H1 (cell line): ENCODE measurements at regions not wholly inside any gene's neighbourhood (a gene's known extent, or its start where the extent isn't known, plus 50 kb on each side); places are given as distances from the start of the nearest gene placed in this dataset.

ENCODE experiments used
- CTCF ChIA-PET: fragments of 300-600 bp; sonication (Branson Sonifier 250); formaldehyde crosslinking; loops from one replicate; lab custom pipeline; 2021; ENCODE audit not compliant: partially characterized antibody; lab: Charles Lee
- POLR2A ChIA-PET: fragments of 300-600 bp; sonication (Branson Sonifier 250); formaldehyde crosslinking; loops from one replicate; lab custom pipeline; 2021; ENCODE audit warnings: inconsistent platforms; ENCODE audit not compliant: partially characterized antibody; lab: Charles Lee
- DNase-seq, 2 experiments: peaks; one replicate each; pipeline versions ENCODE4 v3.0.0 to v3.0.0-alpha.2; 2010 to 2022; ENCODE audit warnings: low spot score in 2 of 2, low read depth in 1 of 2, mixed read lengths in 1 of 2
- FAIRE-seq: peaks from 2 replicates; lab custom pipeline; 2011; peaks lifted over from hg19 to GRCh38; lab: Jason Lieb, UNC
- H2AFZ ChIP-seq: 2 replicates; pipeline ENCODE4 v1.8.1; 2012; ENCODE audit warnings: low read length, inconsistent platforms
- H2AK5ac ChIP-seq: 2 replicates; pipeline ENCODE4 v1.6.1; 2013; ENCODE audit warnings: low read depth, low read length
- H2BK120ac ChIP-seq: replicated peaks from 2 replicates; pipeline ENCODE3; 2013; ENCODE audit warnings: low read depth, low read length, inconsistent platforms
- H2BK12ac ChIP-seq: 2 replicates; pipeline ENCODE4 v1.6.1; 2013; ENCODE audit warnings: low read depth, low read length
- H2BK15ac ChIP-seq: 2 replicates; pipeline ENCODE4 v1.6.1; 2013; ENCODE audit warnings: low read length
- H2BK20ac ChIP-seq: 2 replicates; pipeline ENCODE4 v1.6.1; 2013; ENCODE audit warnings: low read length
- H2BK5ac ChIP-seq: 2 replicates; pipeline ENCODE4 v1.6.1; 2013; ENCODE audit warnings: low read depth, low read length
- H3K14ac ChIP-seq: 2 replicates; pipeline ENCODE4 v1.6.1; 2013; ENCODE audit warnings: inconsistent platforms; ENCODE audit not compliant: insufficient read length
- H3K18ac ChIP-seq: 2 replicates; pipeline ENCODE4 v1.6.1; 2013; ENCODE audit warnings: low read length; ENCODE audit errors: extremely low read depth
- H3K23ac ChIP-seq: 2 replicates; pipeline ENCODE4 v1.6.1; 2013; ENCODE audit warnings: inconsistent platforms; ENCODE audit not compliant: insufficient read length
- H3K23me2 ChIP-seq: 2 replicates; pipeline ENCODE4 v1.6.1; 2013; ENCODE audit warnings: low read depth, low read length
- H3K27ac ChIP-seq: 2 replicates; pipeline ENCODE4 v1.6.1; 2011; ENCODE audit warnings: low read depth, low read length, inconsistent platforms
- H3K27me3 ChIP-seq, 4 experiments: replicated peaks in 1 of 4; 1 replicate in 1 of 4; 2 replicates in 3 of 4; pipeline versions ENCODE4 v1.6.1 to v1.8.1; 2011 to 2013; ENCODE audit warnings: low read length in 3 of 4, mild to moderate bottlenecking in 3 of 4, inconsistent platforms in 2 of 4, mixed read lengths in 2 of 4, moderate library complexity in 1 of 4; ENCODE audit not compliant: control insufficient read depth in 3 of 4, insufficient read depth in 3 of 4; ENCODE audit errors: extremely low read depth in 1 of 4
- H3K36me3 ChIP-seq, 4 experiments: 2 replicates each; pipeline versions ENCODE4 v1.6.1 to v1.8.1; 2011 to 2013; ENCODE audit warnings: mild to moderate bottlenecking in 4 of 4, low read length in 3 of 4, moderate library complexity in 2 of 4, control low read depth in 1 of 4, inconsistent platforms in 1 of 4; ENCODE audit not compliant: insufficient read depth in 4 of 4, control insufficient read depth in 2 of 4
- H3K4ac ChIP-seq: replicated peaks from 2 replicates; pipeline ENCODE3; 2013; ENCODE audit warnings: low read length, low read depth, mixed read lengths, inconsistent platforms; ENCODE audit not compliant: insufficient read length
- H3K4me1 ChIP-seq, 4 experiments: replicated peaks in 1 of 4; 1 replicate in 1 of 4; 2 replicates in 3 of 4; pipeline versions ENCODE4 v1.6.1 to v1.8.1; 2011 to 2013; ENCODE audit warnings: low read length in 3 of 4, inconsistent platforms in 2 of 4, mixed read lengths in 1 of 4; ENCODE audit not compliant: insufficient read depth in 4 of 4, control insufficient read depth in 3 of 4
- H3K4me2 ChIP-seq, 2 experiments: 2 replicates each; pipeline versions ENCODE4 v1.6.1 to v1.8.1; 2011 to 2013; ENCODE audit warnings: low read depth in 2 of 2, low read length in 2 of 2, control low read depth in 1 of 2, inconsistent platforms in 1 of 2, mild to moderate bottlenecking in 1 of 2; ENCODE audit not compliant: insufficient read depth in 1 of 2
- H3K4me3 ChIP-seq, 4 experiments: fragments of 200-600, 300-600 bp in 1 of 4; sonication (generic), shearing (Covaris generic), sonication (Bioruptor Twin) in 1 of 4; 2 replicates each; pipeline versions ENCODE4 v1.5.1 to v1.8.1; 2011 to 2016; ENCODE audit warnings: low read length in 4 of 4, low read depth in 3 of 4, control low read depth in 2 of 4, inconsistent platforms in 2 of 4, mild to moderate bottlenecking in 2 of 4, mixed read lengths in 1 of 4, moderate library complexity in 1 of 4; ENCODE audit not compliant: insufficient read depth in 2 of 4; ENCODE audit errors: extremely low read depth in 1 of 4
- H3K56ac ChIP-seq: replicated peaks from 2 replicates; pipeline ENCODE3; 2013; ENCODE audit warnings: low read depth, mild to moderate bottlenecking, mixed read lengths, low read length, inconsistent platforms; ENCODE audit not compliant: insufficient read length
- H3K79me1 ChIP-seq: 2 replicates; pipeline ENCODE4 v1.6.1; 2013; ENCODE audit warnings: low read depth, low read length, control low read depth
- H3K79me2 ChIP-seq, 2 experiments: 2 replicates each; pipeline versions ENCODE4 v1.6.1 to v1.8.1; 2012 to 2013; ENCODE audit warnings: low read length in 2 of 2, mild to moderate bottlenecking in 2 of 2, inconsistent platforms in 1 of 2; ENCODE audit not compliant: insufficient read depth in 2 of 2, control insufficient read depth in 1 of 2
- H3K9ac ChIP-seq, 4 experiments: replicated peaks in 1 of 4; 1 replicate in 1 of 4; 2 replicates in 3 of 4; pipeline versions ENCODE4 v1.6.1 to v1.8.1; 2011 to 2013; ENCODE audit warnings: low read depth in 3 of 4, low read length in 3 of 4, control low read depth in 2 of 4, mild to moderate bottlenecking in 2 of 4, moderate library complexity in 2 of 4, inconsistent platforms in 1 of 4; ENCODE audit errors: extremely low read depth in 1 of 4
- H3K9me3 ChIP-seq, 2 experiments: 2 replicates each; pipeline versions ENCODE4 v1.6.1 to v1.8.1; 2012 to 2013; ENCODE audit warnings: mild to moderate bottlenecking in 2 of 2, moderate library complexity in 2 of 2, control low read depth in 1 of 2, inconsistent platforms in 1 of 2, low read depth in 1 of 2, low read length in 1 of 2, mixed read lengths in 1 of 2; ENCODE audit not compliant: insufficient read depth in 2 of 2
- H4K20me1 ChIP-seq, 2 experiments: replicated peaks in 1 of 2; 2 replicates each; pipeline versions ENCODE3 to v1.8.1; 2011 to 2013; ENCODE audit warnings: inconsistent platforms in 2 of 2, low read length in 2 of 2, mild to moderate bottlenecking in 1 of 2; ENCODE audit not compliant: insufficient read depth in 2 of 2, control insufficient read depth in 1 of 2
- H4K5ac ChIP-seq: 2 replicates; pipeline ENCODE4 v1.6.1; 2013; ENCODE audit warnings: low read length, low read depth, mixed read lengths, inconsistent platforms; ENCODE audit not compliant: insufficient read length
- H4K8ac ChIP-seq: 2 replicates; pipeline ENCODE4 v1.8.0; 2013; ENCODE audit warnings: mild to moderate bottlenecking, moderate library complexity, low read length, inconsistent platforms; ENCODE audit not compliant: insufficient read depth; ENCODE audit errors: extremely low read depth
- H4K91ac ChIP-seq: replicated peaks from 2 replicates; pipeline ENCODE3; 2013; ENCODE audit warnings: low read length, mixed read lengths, inconsistent platforms; ENCODE audit not compliant: insufficient read length
- CHD1 ChIP-seq: IDR thresholded peaks from 2 replicates; pipeline ENCODE4 v1.6.1; 2012; ENCODE audit warnings: low read depth, low read length, improper control_type of control experiment
- RAD21 ChIP-seq, 2 experiments: IDR thresholded peaks in 1 of 2; conservative IDR thresholded peaks in 1 of 2; 2 replicates each; pipeline ENCODE4 v1.6.1; 2011; ENCODE audit warnings: low read depth in 2 of 2, low read length in 2 of 2, improper control_type of control experiment in 1 of 2, inconsistent platforms in 1 of 2, mild to moderate bottlenecking in 1 of 2, moderate library complexity in 1 of 2
- SUZ12 ChIP-seq: fragments of 200-600 bp; sonication (generic); IDR thresholded peaks from 2 replicates; pipeline ENCODE4 v1.6.1; 2012; ENCODE audit warnings: mild to moderate bottlenecking, inconsistent platforms, low read length, moderate library complexity, mixed read lengths
- WGBS, 2 experiments: shearing (Covaris generic) in 1 of 2; methylation state at CpG; one replicate each; pipeline versions ENCODE4 v1.1.6 to v1.1.7; 2013 to 2015; ENCODE audit warnings: low lambda C conversion rate in 2 of 2, mixed read lengths in 2 of 2, inconsistent platforms in 1 of 2, low coverage in 1 of 2, missing lambda C conversion rate in 1 of 2; ENCODE audit not compliant: insufficient replicate concordance in 2 of 2, insufficient coverage in 1 of 2, insufficient read length in 1 of 2; ENCODE audit errors: extremely low coverage in 1 of 2, missing lambda C conversion rate in 1 of 2; 5-methylcytosine and 5-hydroxymethylcytosine counted together

DNA sequence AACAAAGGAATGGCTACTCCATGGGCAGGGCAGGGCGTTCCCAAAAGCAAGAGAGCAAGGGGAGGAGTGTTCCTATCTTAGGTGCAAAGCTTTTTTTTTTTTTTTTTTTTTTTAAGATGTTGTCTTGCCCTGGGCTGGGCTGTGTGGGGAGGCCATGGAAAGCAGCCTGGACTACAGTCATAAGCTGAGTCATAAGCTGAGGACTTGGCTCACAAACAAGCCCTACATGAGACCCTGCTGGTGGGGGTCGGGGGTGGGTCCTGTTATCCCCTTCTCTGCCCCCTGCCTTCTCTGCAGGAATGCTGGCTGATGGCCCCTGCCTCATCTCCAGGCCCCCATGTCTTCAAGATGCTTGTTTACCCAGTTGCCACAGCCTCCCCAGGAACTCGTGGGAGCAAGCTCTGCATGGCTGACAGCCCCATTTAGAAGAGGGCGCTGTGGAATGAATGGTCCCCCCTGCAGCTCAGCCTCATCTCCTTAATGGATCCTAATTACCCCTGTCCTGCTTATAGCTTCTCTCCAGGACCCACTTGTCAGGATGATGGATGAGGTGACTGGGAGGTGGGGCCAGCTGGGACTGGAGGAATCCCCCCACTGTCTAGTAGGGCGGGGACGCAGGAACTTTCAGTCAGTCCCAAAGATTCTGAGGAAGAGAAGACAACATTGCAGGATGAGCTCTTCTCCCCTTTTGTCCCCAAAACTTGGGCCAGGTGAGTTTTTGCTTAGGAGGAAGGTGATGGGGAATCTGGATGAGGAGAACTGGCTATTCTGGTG is 340.8 kb upstream of the PODXL start:
- Histone ChIP-seq H3K4me3 (peak overlapping the region in 1 of 4 experiments; percentile 20; a peak in 1 of 8 replicates), H4K8ac (no peak overlapping the region), H2BK15ac (no peak overlapping the region), H3K14ac (no peak overlapping the region), H2AK5ac (no peak overlapping the region), H2BK5ac (no peak overlapping the region), H2BK20ac (0 out of 2 replicates have a peak overlapping the region, but pooled peaks have one; percentile 50), H3K4me1 (peaks cover 5 to 16% (median 11%) of the 10 kb centered on the region in 4 experiments), H3K4me2 (peak overlapping the region in 1 of 2 experiments; percentile 67; a peak in 2 of 4 replicates), H2BK12ac (0 out of 2 replicates have a peak overlapping the region, but pooled peaks have one; percentile 30), H3K9ac (no peak overlapping the region), H3K27me3 (peaks cover 0 to 7% (median 4%) of the 10 kb centered on the region in 4 experiments; a peak in 3 of 7 replicates), H3K18ac (no peak overlapping the region), H3K27ac (no peak overlapping the region), H3K23me2 (no peaks in the 10 kb centered on the region), H4K20me1 (no peaks in the 10 kb centered on the region), H2AFZ (no peak overlapping the region), H3K79me1 (no peaks in the 10 kb centered on the region), H3K36me3 (no peaks in the 10 kb centered on the region), H3K56ac (no peak overlapping the region), H3K4ac (no peak overlapping the region), H4K5ac (no peak overlapping the region), H4K91ac (no peak overlapping the region), H3K9me3 (no peaks in the 10 kb centered on the region), H3K23ac (no peak overlapping the region), H2BK120ac (no peak overlapping the region), H3K79me2 (0 out of 4 replicates have a peak, but pooled peaks cover 0 to 3% of the 10 kb centered on the region in 2 experiments)
- TF ChIP-seq CHD1: no peak
- no peak for TF ChIP-seq RAD21 (IDR thresholded peaks at IDR 0.05 in 1 of 2, conservative IDR thresholded peaks at IDR 0.05 in 1 of 2; ENCODE audit: low read depth in 2 of 2, low read length in 2 of 2)
- no peak for TF ChIP-seq SUZ12
- no peak for FAIRE-seq
- CTCF ChIA-PET: interaction anchor here (0.6 to 2.4 kb wide), 8 partner anchors 11 to 205 kb away, joined by 3 to 20 read pairs (median 4); no protein-coding TSS in a partner anchor
- peak in 1 of 2 experiments; percentile 17 for DNase-seq
- POLR2A ChIA-PET: no interaction called here
- 91% methylated on average over 3 of the region's 6 CpGs; no CpG with 5 or more reads in 1 of the 2 experiments for WGBS, 2 experiments
